Panc1 (cell line): ENCODE measurements at regions not wholly inside any gene's neighbourhood (a gene's known extent, or its start where the extent isn't known, plus 50 kb on each side); places are given as distances from the start of the nearest gene placed in this dataset.

Source experiments
- ATAC-seq: fragments of 200-7000 bp; cut with Tn5 transposase; 2 replicates; pipeline ENCODE4 v1.9.1; 2020; ENCODE audit warnings: mild to moderate bottlenecking, moderate library complexity
- BruUV-seq: library from RNA; stranded (reverse); fragments of 400-500 nt; replicated peaks from 2 replicates; lab custom pipeline; 2021; lab: Mats Ljungman, UMichigan
- CTCF ChIA-PET: fragments of 300-600 bp; sonication (Branson Sonifier 250); formaldehyde crosslinking; loops from one replicate; lab custom pipeline; 2022; ENCODE audit warnings: antibody characterized with exemption; lab: Charles Lee
- POLR2A ChIA-PET: fragments of 300-600 bp; sonication (Branson Sonifier 250); formaldehyde crosslinking; loops from one replicate; lab custom pipeline; 2022; ENCODE audit warnings: antibody characterized with exemption; lab: Charles Lee
- DNase-seq: peaks from one replicate; pipeline ENCODE4 v3.0.0-alpha.2; 2010; ENCODE audit warnings: low read depth, low spot score
- H3K27ac ChIP-seq: 2 replicates; pipeline ENCODE4 v1.5.1; 2011; ENCODE audit warnings: mild to moderate bottlenecking, low read length, inconsistent platforms
- H3K27me3 ChIP-seq: fragments of 200-500 bp; sonication (Bioruptor generic); 2 replicates; pipeline ENCODE4 v1.6.0; 2014; ENCODE audit warnings: low read length, inconsistent platforms; ENCODE audit not compliant: control insufficient read depth, insufficient read depth
- H3K36me3 ChIP-seq: fragments of 200-500 bp; sonication (Bioruptor generic); 2 replicates; pipeline ENCODE4 v1.5.1; 2014; ENCODE audit warnings: inconsistent platforms, mild to moderate bottlenecking, low read length, moderate library complexity; ENCODE audit not compliant: control insufficient read depth, insufficient read depth
- H3K4me1 ChIP-seq: 2 replicates; pipeline ENCODE4 v1.5.1; 2011; ENCODE audit warnings: inconsistent platforms, mild to moderate bottlenecking, low read length, moderate library complexity; ENCODE audit not compliant: control insufficient read depth, insufficient read depth
- H3K4me3 ChIP-seq, 2 experiments: 2 replicates each; pipeline ENCODE4 v1.5.1; 2011 to 2012; ENCODE audit warnings: low read depth in 2 of 2, low read length in 2 of 2, mild to moderate bottlenecking in 2 of 2, inconsistent platforms in 1 of 2, moderate library complexity in 1 of 2
- H3K9me3 ChIP-seq: fragments of 200-500 bp; sonication (Bioruptor generic); 2 replicates; pipeline ENCODE4 v1.5.1; 2014; ENCODE audit warnings: low read depth, mild to moderate bottlenecking, inconsistent platforms, low read length, moderate library complexity; ENCODE audit not compliant: control insufficient read depth, insufficient read depth
- POLR2AphosphoS5 ChIP-seq: IDR thresholded peaks from 2 replicates; pipeline ENCODE4 v1.6.1; 2012; ENCODE audit warnings: mild to moderate bottlenecking, low read depth, low read length, moderate library complexity
- SIN3A ChIP-seq: IDR thresholded peaks from 2 replicates; pipeline ENCODE4 v1.6.1; 2012; ENCODE audit warnings: low read depth, mild to moderate bottlenecking, low read length, moderate library complexity, borderline replicate concordance; ENCODE audit not compliant: insufficient read depth
- TCF7L2 ChIP-seq: IDR thresholded peaks from 2 replicates; pipeline ENCODE4 v1.6.1; 2011; ENCODE audit warnings: mild to moderate bottlenecking, low read depth, low read length, inconsistent platforms
- in situ Hi-C: cut with HindIII; loops from 2 replicates; pipeline ENCODE4 v1.10.0; 2016; ENCODE audit warnings: low sequenced_read_pairs, low pct_unique_long_range_greater_than_20kb
- intact Hi-C: fragments of 100-400 bp; cut with micrococcal nuclease; formaldehyde crosslinking; loops from one replicate; pipeline ENCODE4 v1.10.0; 2022; ENCODE audit not compliant: unreplicated experiment
- TF ChIP-seq, protein P1 (sequence below): fragments of 450-650 bp; IDR thresholded peaks from 2 replicates; pipeline ENCODE4 v1.5.1; 2017; ENCODE audit warnings: mild to moderate bottlenecking
- TF ChIP-seq, protein P2 (sequence below), 2 experiments: IDR thresholded peaks; 2 replicates each; pipeline ENCODE4 v1.6.1; 2011 to 2012; ENCODE audit warnings: low read depth in 2 of 2, control low read depth in 1 of 2, low read length in 1 of 2, mild to moderate bottlenecking in 1 of 2, moderate library complexity in 1 of 2; ENCODE audit not compliant: insufficient read depth in 1 of 2

DNA sequence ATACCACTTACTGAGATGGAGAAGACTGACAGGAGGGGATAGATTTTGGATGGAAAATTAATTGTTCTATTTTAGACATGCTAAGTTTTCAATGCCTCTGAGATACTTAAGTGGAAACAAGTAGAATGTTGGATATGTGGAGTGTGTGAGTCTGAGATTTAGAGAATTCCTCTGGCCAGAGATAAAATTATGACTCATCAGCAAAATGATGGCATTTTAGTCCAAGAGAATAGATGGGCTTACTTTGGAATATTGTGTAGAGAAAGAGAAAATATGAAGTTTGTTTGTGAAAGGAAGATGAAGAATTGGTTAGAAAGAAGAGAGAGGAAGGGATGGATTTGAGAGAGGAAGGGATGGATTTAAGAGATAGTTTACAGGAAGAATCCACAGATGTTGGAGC is 108.6 kb upstream of the PPP1R2C start:
- no peak overlapping the region for H3K27ac ChIP-seq
- TF ChIP-seq, protein P1, sequence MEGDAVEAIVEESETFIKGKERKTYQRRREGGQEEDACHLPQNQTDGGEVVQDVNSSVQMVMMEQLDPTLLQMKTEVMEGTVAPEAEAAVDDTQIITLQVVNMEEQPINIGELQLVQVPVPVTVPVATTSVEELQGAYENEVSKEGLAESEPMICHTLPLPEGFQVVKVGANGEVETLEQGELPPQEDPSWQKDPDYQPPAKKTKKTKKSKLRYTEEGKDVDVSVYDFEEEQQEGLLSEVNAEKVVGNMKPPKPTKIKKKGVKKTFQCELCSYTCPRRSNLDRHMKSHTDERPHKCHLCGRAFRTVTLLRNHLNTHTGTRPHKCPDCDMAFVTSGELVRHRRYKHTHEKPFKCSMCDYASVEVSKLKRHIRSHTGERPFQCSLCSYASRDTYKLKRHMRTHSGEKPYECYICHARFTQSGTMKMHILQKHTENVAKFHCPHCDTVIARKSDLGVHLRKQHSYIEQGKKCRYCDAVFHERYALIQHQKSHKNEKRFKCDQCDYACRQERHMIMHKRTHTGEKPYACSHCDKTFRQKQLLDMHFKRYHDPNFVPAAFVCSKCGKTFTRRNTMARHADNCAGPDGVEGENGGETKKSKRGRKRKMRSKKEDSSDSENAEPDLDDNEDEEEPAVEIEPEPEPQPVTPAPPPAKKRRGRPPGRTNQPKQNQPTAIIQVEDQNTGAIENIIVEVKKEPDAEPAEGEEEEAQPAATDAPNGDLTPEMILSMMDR: no peak

DNA sequence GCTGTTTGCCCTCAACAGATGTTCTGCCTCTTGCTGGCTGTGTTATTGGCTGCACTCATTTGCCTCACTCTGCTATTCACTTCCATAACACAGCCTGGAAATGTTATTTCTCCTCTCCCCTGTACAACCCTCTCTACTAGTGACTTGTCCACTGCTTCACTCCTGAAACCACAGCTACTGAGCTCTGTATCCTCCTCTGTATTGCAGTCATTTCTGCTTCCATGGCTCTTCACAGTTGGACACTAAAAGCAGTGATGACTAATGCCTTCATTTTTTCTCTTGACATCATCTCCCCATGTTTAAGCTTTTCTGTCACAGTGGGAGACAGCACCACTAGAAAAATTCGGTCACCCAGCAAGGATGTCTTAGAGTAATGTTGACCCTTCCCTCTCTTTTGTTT is 123.0 kb upstream of the PPP1R2C start:
- Histone ChIP-seq H3K36me3 (no peaks in the 10 kb centered on the region), H3K27ac (no peak overlapping the region), H3K4me3 (no peak overlapping the region), H3K4me1 (no peaks in the 10 kb centered on the region), H3K27me3 (no peaks in the 10 kb centered on the region), H3K9me3 (no peaks in the 10 kb centered on the region)
- POLR2A ChIA-PET: no interaction called here
- no peak for ATAC-seq
- CTCF ChIA-PET: no interaction called here
- intact Hi-C loops (no loop called here), in situ Hi-C loops (no loop called here)
- TF ChIP-seq SIN3A (no peak), TCF7L2 (no peak), POLR2AphosphoS5 (no peak)
- TF ChIP-seq, protein P1: no peak
- TF ChIP-seq, protein P2, sequence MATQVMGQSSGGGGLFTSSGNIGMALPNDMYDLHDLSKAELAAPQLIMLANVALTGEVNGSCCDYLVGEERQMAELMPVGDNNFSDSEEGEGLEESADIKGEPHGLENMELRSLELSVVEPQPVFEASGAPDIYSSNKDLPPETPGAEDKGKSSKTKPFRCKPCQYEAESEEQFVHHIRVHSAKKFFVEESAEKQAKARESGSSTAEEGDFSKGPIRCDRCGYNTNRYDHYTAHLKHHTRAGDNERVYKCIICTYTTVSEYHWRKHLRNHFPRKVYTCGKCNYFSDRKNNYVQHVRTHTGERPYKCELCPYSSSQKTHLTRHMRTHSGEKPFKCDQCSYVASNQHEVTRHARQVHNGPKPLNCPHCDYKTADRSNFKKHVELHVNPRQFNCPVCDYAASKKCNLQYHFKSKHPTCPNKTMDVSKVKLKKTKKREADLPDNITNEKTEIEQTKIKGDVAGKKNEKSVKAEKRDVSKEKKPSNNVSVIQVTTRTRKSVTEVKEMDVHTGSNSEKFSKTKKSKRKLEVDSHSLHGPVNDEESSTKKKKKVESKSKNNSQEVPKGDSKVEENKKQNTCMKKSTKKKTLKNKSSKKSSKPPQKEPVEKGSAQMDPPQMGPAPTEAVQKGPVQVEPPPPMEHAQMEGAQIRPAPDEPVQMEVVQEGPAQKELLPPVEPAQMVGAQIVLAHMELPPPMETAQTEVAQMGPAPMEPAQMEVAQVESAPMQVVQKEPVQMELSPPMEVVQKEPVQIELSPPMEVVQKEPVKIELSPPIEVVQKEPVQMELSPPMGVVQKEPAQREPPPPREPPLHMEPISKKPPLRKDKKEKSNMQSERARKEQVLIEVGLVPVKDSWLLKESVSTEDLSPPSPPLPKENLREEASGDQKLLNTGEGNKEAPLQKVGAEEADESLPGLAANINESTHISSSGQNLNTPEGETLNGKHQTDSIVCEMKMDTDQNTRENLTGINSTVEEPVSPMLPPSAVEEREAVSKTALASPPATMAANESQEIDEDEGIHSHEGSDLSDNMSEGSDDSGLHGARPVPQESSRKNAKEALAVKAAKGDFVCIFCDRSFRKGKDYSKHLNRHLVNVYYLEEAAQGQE (IDR thresholded peaks at IDR 0.05; ENCODE audit: insufficient read depth in 1 of 2, low read depth in 2 of 2, low read length in 1 of 2): no peak
- BruUV-seq: no TSS peak
- no peak for DNase-seq

More for the DNA sequence above, 108.6 kb upstream of the PPP1R2C start:
- Histone ChIP-seq H3K4me3 (no peak overlapping the region), H3K27me3 (no peaks in the 10 kb centered on the region), H3K4me1 (no peaks in the 10 kb centered on the region), H3K36me3 (no peaks in the 10 kb centered on the region), H3K9me3 (no peaks in the 10 kb centered on the region)
- ChIA-PET CTCF (no interaction called here), POLR2A (no interaction called here)
- ATAC-seq (no peak), DNase-seq (no peak)
- BruUV-seq: no TSS peak
- in situ Hi-C loops (no loop called here), intact Hi-C loops (no loop called here)

DNA sequence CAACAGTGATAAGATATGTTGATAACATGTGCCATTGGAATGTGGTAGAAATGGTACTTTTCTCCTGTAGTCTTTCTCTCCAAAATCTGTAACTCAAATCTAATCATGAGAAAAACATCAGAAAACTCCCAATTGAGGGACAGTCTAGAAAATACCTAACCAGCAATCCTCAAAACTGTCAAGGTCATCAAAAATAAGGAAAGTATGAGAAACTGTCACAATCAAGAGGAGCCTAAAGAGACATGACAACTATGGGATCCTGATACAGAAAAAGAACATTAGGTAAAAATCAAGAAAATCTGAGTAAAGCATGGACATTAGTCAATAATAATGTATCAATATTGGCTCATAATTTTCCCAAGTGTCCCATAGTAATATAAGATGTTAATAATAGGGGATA is 124.5 kb upstream of the PPP1R2C start:
- TF ChIP-seq POLR2AphosphoS5: no peak
- TF ChIP-seq, protein P1: no peak
- TF ChIP-seq, protein P2 (IDR thresholded peaks at IDR 0.05; ENCODE audit: insufficient read depth in 1 of 2, low read depth in 2 of 2, low read length in 1 of 2): no peak
- TF ChIP-seq SIN3A: no peak
- TF ChIP-seq TCF7L2: no peak
- intact Hi-C loops: no loop called here
- H3K4me3 ChIP-seq: no peak overlapping the region
- POLR2A ChIA-PET: no interaction called here
- H3K27ac ChIP-seq: no peak overlapping the region
- no peak for DNase-seq
- H3K4me1 ChIP-seq: no peaks in the 10 kb centered on the region
- CTCF ChIA-PET: no interaction called here
- H3K9me3 ChIP-seq: no peaks in the 10 kb centered on the region
- BruUV-seq: no TSS peak
- H3K27me3 ChIP-seq: no peaks in the 10 kb centered on the region
- ATAC-seq: no peak
- in situ Hi-C loops: no loop called here
- no peaks in the 10 kb centered on the region for H3K36me3 ChIP-seq
